GM23338 (cell line): ENCODE measurements at regions not wholly inside any gene's neighbourhood (a gene's known extent, or its start where the extent isn't known, plus 50 kb on each side); places are given as distances from the start of the nearest gene placed in this dataset.
A peak's percentile ranks its signal among the peaks of the same experiment; 100 is the strongest.

Experiments
- ATAC-seq: fragments of 200-7000 bp; cut with Tn5 transposase; 3 replicates; pipeline ENCODE4 v1.9.1; 2020
- DNase-seq: peaks from one replicate; pipeline ENCODE4 v3.0.0-alpha.2; 2015; ENCODE audit warnings: low spot score
- H2AFZ ChIP-seq: fragments of 200-600 bp; sonication (generic); 2 replicates; pipeline ENCODE4 v1.8.0; 2016; ENCODE audit warnings: antibody characterized with exemption, mild to moderate bottlenecking, moderate library complexity
- H3F3A ChIP-seq: fragments of 200-600 bp; sonication (generic); replicated peaks from 2 replicates; pipeline ENCODE4 v1.8.0; 2017; ENCODE audit warnings: antibody characterized with exemption, mixed run types, low read depth
- H3K27ac ChIP-seq: fragments of 200-600 bp; sonication (generic); 2 replicates; pipeline ENCODE4 v1.6.1; 2016; ENCODE audit warnings: low read depth
- H3K27me3 ChIP-seq: fragments of 200-600 bp; sonication (generic); 2 replicates; pipeline ENCODE4 v1.8.0; 2016; ENCODE audit warnings: mild to moderate bottlenecking, mixed run types, moderate library complexity; ENCODE audit not compliant: insufficient read depth
- H3K36me3 ChIP-seq: fragments of 200-600 bp; sonication (generic); 2 replicates; pipeline ENCODE4 v1.8.0; 2016; ENCODE audit warnings: mild to moderate bottlenecking; ENCODE audit not compliant: insufficient read depth
- H3K4me1 ChIP-seq: fragments of 200-600 bp; sonication (generic); 2 replicates; pipeline ENCODE4 v1.8.0; 2016; ENCODE audit warnings: mild to moderate bottlenecking, moderate library complexity; ENCODE audit not compliant: insufficient read depth
- H3K4me2 ChIP-seq: fragments of 200-600 bp; sonication (generic); 2 replicates; pipeline ENCODE4 v1.7.1; 2017; ENCODE audit warnings: mixed run types
- H3K4me3 ChIP-seq: fragments of 200-600 bp; sonication (generic); 2 replicates; pipeline ENCODE4 v1.6.1; 2016; ENCODE audit warnings: mixed run types
- H3K79me2 ChIP-seq: fragments of 200-600 bp; sonication (generic); replicated peaks from 2 replicates; pipeline ENCODE4 v1.8.0; 2017; ENCODE audit warnings: mild to moderate bottlenecking; ENCODE audit not compliant: insufficient read depth
- H3K9me2 ChIP-seq: fragments of 200-600 bp; sonication (generic); 2 replicates; pipeline ENCODE4 v1.8.0; 2017; ENCODE audit not compliant: insufficient read depth
- H4K20me1 ChIP-seq: fragments of 200-600 bp; sonication (generic); replicated peaks from 2 replicates; pipeline ENCODE4 v1.8.0; 2017; ENCODE audit warnings: mild to moderate bottlenecking; ENCODE audit not compliant: insufficient read depth
- H3K27ac Mint-ChIP-seq: 2 replicates; pipeline ENCODE4 v1.8.0; 2020; ENCODE audit warnings: inconsistent platforms, mild to moderate bottlenecking, moderate library complexity, mixed read lengths
- H3K27me3 Mint-ChIP-seq: 3 replicates; pipeline ENCODE4 v1.8.0; 2022; ENCODE audit warnings: low read depth, mild to moderate bottlenecking, moderate library complexity, mixed read lengths, inconsistent platforms; ENCODE audit not compliant: insufficient read depth, poor library complexity
- H3K36me3 Mint-ChIP-seq: 3 replicates; pipeline ENCODE4 v1.8.0; 2021; ENCODE audit warnings: low read depth, mild to moderate bottlenecking, inconsistent platforms, moderate library complexity, mixed read lengths
- H3K4me1 Mint-ChIP-seq: 3 replicates; pipeline ENCODE4 v1.8.0; 2020; ENCODE audit warnings: mild to moderate bottlenecking, inconsistent platforms, mixed read lengths
- H3K4me3 Mint-ChIP-seq: 3 replicates; pipeline ENCODE4 v1.8.0; 2021; ENCODE audit warnings: moderate library complexity, mild to moderate bottlenecking, inconsistent platforms, mixed read lengths
- H3K9me3 Mint-ChIP-seq: 3 replicates; pipeline ENCODE4 v1.8.0; 2020; ENCODE audit warnings: moderate library complexity, mild to moderate bottlenecking, inconsistent platforms, mixed read lengths
- EZH2 ChIP-seq: fragments of 200-600 bp; sonication (generic); IDR thresholded peaks from one replicate; pipeline ENCODE4 v1.8.0; 2017; ENCODE audit warnings: antibody characterized with exemption, mild to moderate bottlenecking, low read depth; ENCODE audit not compliant: unreplicated experiment
- EZH2phosphoT487 ChIP-seq: fragments of 200-600 bp; sonication (generic); IDR thresholded peaks from one replicate; pipeline ENCODE4 v1.8.1; 2018; ENCODE audit warnings: antibody characterized with exemption; ENCODE audit not compliant: unreplicated experiment
- NANOG ChIP-seq: IDR thresholded peaks from 2 replicates; pipeline ENCODE4 v1.6.1; 2016; ENCODE audit warnings: antibody characterized with exemption, borderline replicate concordance
- STAT1 ChIP-seq: IDR thresholded peaks from one replicate; pipeline ENCODE4 v1.6.1; 2016; ENCODE audit warnings: antibody characterized with exemption; ENCODE audit not compliant: unreplicated experiment
- ZNF114 ChIP-seq: fragments of 250-450 bp; sonication (Bioruptor Pico); IDR thresholded peaks from 2 replicates; pipeline ENCODE4 v1.5.0; 2020; ENCODE audit warnings: mild to moderate bottlenecking, moderate library complexity
- ZNF331 ChIP-seq: fragments of 250-450 bp; sonication (Bioruptor Pico); IDR thresholded peaks from 2 replicates; pipeline ENCODE4 v1.5.0; 2020; ENCODE audit warnings: low read depth, mild to moderate bottlenecking, moderate library complexity
- TF ChIP-seq, protein P1 (sequence below), 2 experiments: fragments of 200-600 bp in 1 of 2; sonication (generic) in 1 of 2; conservative IDR thresholded peaks; 2 replicates each; pipeline versions ENCODE4 v1.5.1 to v1.6.1; 2016 to 2017; ENCODE audit warnings: antibody characterized with exemption in 2 of 2, low read depth in 2 of 2, mild to moderate bottlenecking in 2 of 2, moderate library complexity in 1 of 2
- TF ChIP-seq, protein P2 (sequence below): IDR thresholded peaks from 2 replicates; pipeline ENCODE4 v1.6.1; 2016; ENCODE audit warnings: antibody characterized with exemption
- TF ChIP-seq, protein P3 (sequence below): IDR thresholded peaks from one replicate; pipeline ENCODE4 v1.6.1; 2018; ENCODE audit warnings: antibody characterized with exemption; ENCODE audit not compliant: unreplicated experiment

DNA sequence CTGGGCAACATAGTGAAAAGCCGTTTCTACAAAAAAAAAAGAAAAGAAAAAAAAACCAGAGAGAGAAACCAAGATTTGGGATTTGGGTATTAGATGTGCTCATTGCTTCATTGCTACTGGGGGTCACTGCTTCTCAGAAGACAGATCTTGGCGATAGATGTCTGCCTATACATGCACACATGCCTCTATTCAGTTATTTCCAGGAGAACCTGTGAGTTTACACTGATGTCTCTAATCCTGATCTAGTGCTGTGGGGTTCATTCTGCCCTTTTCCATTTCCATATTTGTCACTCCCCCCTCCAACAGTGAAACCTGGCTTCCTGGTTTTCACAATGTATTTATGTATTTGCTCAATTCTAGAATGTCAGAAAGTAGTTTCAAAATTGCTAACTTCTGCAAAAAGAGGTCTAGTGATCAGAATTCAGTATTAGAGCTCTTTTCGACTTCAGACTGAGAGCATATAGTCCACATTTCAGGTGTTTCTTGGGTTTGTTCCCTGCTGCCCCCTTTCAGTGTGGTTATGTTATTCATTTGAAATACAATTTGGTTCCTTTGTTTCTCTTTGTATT, 111.0 kb downstream of the SLC25A47 start:
- H3K27me3 ChIP-seq: no peaks in the 10 kb centered on the region
- no peaks in the 10 kb centered on the region for H3K36me3 Mint-ChIP-seq
- H3K27ac ChIP-seq: no peak overlapping the region
- H3F3A ChIP-seq: no peaks in the 10 kb centered on the region
- H3K27me3 Mint-ChIP-seq: peaks cover 2% of the 10 kb centered on the region
- H3K4me3 Mint-ChIP-seq: no peak overlapping the region
- no peak overlapping the region for H3K4me2 ChIP-seq
- no peak overlapping the region for H3K4me3 ChIP-seq
- DNase-seq: no peak
- H3K9me3 Mint-ChIP-seq: no peaks in the 10 kb centered on the region
- no peaks in the 10 kb centered on the region for H3K36me3 ChIP-seq
- no peaks in the 10 kb centered on the region for H3K4me1 ChIP-seq
- no peak overlapping the region for H2AFZ ChIP-seq
- no peaks in the 10 kb centered on the region; the same call in 1 of the 2 replicates for H4K20me1 ChIP-seq
- H3K79me2 ChIP-seq: no peaks in the 10 kb centered on the region
- TF ChIP-seq, protein P1, sequence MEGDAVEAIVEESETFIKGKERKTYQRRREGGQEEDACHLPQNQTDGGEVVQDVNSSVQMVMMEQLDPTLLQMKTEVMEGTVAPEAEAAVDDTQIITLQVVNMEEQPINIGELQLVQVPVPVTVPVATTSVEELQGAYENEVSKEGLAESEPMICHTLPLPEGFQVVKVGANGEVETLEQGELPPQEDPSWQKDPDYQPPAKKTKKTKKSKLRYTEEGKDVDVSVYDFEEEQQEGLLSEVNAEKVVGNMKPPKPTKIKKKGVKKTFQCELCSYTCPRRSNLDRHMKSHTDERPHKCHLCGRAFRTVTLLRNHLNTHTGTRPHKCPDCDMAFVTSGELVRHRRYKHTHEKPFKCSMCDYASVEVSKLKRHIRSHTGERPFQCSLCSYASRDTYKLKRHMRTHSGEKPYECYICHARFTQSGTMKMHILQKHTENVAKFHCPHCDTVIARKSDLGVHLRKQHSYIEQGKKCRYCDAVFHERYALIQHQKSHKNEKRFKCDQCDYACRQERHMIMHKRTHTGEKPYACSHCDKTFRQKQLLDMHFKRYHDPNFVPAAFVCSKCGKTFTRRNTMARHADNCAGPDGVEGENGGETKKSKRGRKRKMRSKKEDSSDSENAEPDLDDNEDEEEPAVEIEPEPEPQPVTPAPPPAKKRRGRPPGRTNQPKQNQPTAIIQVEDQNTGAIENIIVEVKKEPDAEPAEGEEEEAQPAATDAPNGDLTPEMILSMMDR (conservative IDR thresholded peaks at IDR 0.05; ENCODE audit: low read depth in 2 of 2): no peak
- TF ChIP-seq STAT1 (no peak), EZH2phosphoT487 (no peak), NANOG (no peak), EZH2 (no peak), ZNF114 (CRISPR knock-in tag) (no peak)
- TF ChIP-seq, protein P2, sequence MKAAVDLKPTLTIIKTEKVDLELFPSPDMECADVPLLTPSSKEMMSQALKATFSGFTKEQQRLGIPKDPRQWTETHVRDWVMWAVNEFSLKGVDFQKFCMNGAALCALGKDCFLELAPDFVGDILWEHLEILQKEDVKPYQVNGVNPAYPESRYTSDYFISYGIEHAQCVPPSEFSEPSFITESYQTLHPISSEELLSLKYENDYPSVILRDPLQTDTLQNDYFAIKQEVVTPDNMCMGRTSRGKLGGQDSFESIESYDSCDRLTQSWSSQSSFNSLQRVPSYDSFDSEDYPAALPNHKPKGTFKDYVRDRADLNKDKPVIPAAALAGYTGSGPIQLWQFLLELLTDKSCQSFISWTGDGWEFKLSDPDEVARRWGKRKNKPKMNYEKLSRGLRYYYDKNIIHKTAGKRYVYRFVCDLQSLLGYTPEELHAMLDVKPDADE: no peak
- H3K27ac Mint-ChIP-seq: 0 out of 2 replicates have a peak overlapping the region, but pooled peaks have one; percentile 17
- no peaks in the 10 kb centered on the region for H3K9me2 ChIP-seq
- no peak for ATAC-seq
- peaks cover 11% of the 10 kb centered on the region for H3K4me1 Mint-ChIP-seq

DNA sequence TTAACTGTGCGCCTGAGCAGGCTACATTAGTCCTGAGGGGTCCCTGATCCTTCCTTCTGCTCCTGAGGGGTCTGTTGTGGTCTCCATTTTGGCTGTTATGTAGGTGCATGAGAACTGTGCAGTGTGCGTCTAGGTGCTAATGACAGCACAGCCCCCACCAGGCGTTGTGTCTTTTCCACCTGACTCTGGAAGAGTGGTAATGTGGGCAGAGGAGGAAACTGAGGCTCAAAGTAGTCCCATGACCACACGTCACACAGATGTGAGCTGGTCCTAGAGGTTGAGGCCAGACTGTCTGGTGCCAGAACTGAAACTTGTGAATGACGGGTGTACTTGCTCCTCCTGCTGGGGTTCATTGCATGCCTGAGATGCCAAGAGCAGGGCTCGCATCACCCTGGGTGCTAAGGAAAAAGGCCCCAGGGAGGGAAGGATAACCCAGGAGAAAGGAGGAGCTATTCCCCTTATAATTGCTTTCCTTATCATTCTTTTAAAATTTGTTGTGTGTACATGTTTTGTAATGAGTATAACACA, 111.8 kb downstream of the SLC25A47 start:
- no peaks in the 10 kb centered on the region; the same call in 1 of the 2 replicates for H3K4me1 ChIP-seq
- H3K4me3 ChIP-seq: no peak overlapping the region
- no peak for TF ChIP-seq ZNF114 (CRISPR knock-in tag)
- TF ChIP-seq ZNF331: no peak
- TF ChIP-seq, protein P3, sequence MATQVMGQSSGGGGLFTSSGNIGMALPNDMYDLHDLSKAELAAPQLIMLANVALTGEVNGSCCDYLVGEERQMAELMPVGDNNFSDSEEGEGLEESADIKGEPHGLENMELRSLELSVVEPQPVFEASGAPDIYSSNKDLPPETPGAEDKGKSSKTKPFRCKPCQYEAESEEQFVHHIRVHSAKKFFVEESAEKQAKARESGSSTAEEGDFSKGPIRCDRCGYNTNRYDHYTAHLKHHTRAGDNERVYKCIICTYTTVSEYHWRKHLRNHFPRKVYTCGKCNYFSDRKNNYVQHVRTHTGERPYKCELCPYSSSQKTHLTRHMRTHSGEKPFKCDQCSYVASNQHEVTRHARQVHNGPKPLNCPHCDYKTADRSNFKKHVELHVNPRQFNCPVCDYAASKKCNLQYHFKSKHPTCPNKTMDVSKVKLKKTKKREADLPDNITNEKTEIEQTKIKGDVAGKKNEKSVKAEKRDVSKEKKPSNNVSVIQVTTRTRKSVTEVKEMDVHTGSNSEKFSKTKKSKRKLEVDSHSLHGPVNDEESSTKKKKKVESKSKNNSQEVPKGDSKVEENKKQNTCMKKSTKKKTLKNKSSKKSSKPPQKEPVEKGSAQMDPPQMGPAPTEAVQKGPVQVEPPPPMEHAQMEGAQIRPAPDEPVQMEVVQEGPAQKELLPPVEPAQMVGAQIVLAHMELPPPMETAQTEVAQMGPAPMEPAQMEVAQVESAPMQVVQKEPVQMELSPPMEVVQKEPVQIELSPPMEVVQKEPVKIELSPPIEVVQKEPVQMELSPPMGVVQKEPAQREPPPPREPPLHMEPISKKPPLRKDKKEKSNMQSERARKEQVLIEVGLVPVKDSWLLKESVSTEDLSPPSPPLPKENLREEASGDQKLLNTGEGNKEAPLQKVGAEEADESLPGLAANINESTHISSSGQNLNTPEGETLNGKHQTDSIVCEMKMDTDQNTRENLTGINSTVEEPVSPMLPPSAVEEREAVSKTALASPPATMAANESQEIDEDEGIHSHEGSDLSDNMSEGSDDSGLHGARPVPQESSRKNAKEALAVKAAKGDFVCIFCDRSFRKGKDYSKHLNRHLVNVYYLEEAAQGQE: no peak
- TF ChIP-seq, protein P1 (conservative IDR thresholded peaks at IDR 0.05; ENCODE audit: low read depth in 2 of 2): no peak
- no peak for TF ChIP-seq EZH2phosphoT487
- no peak for TF ChIP-seq NANOG
- no peak for TF ChIP-seq STAT1
- no peak overlapping the region for H3K27ac Mint-ChIP-seq
- H3K4me3 Mint-ChIP-seq: no peak overlapping the region
- peaks cover 19% of the 10 kb centered on the region for H3K4me1 Mint-ChIP-seq
- no peaks in the 10 kb centered on the region for H3F3A ChIP-seq
- H3K36me3 Mint-ChIP-seq: no peaks in the 10 kb centered on the region
- H3K9me2 ChIP-seq: no peaks in the 10 kb centered on the region
- no peak for DNase-seq
- no peak for ATAC-seq
- H3K9me3 Mint-ChIP-seq: no peaks in the 10 kb centered on the region
- H3K36me3 ChIP-seq: no peaks in the 10 kb centered on the region
- no peaks in the 10 kb centered on the region; the same call in 1 of the 2 replicates for H4K20me1 ChIP-seq
- H3K27me3 ChIP-seq: no peaks in the 10 kb centered on the region
- no peak overlapping the region for H2AFZ ChIP-seq
- peaks cover 2% of the 10 kb centered on the region for H3K27me3 Mint-ChIP-seq
- no peak overlapping the region for H3K27ac ChIP-seq
- no peaks in the 10 kb centered on the region for H3K79me2 ChIP-seq
- no peak overlapping the region for H3K4me2 ChIP-seq
